IMR-90 (cell line): ENCODE measurements at regions not wholly inside any gene's neighbourhood (a gene's known extent, or its start where the extent isn't known, plus 50 kb on each side); places are given as distances from the start of the nearest gene placed in this dataset.

Experiments used
- ATAC-seq: fragments of 200-7000 bp; cut with Tn5 transposase; 2 replicates; pipeline ENCODE4 v1.9.1; 2020; ENCODE audit warnings: low read depth, mild to moderate bottlenecking, moderate library complexity
- BruUV-seq: library from RNA; stranded (reverse); fragments of 400-500 nt; replicated peaks from 2 replicates; lab custom pipeline; 2021; lab: Mats Ljungman, UMichigan
- CTCF ChIA-PET: fragments of 300-600 bp; formaldehyde crosslinking; extraction: SDS; loops from one replicate; lab custom pipeline; 2021; ENCODE audit warnings: antibody characterized with exemption; lab: Yijun Ruan, JAX
- POLR2A ChIA-PET: fragments of 300-600 bp; sonication (Branson Sonifier 250); formaldehyde crosslinking; loops from one replicate; lab custom pipeline; 2022; ENCODE audit warnings: antibody characterized with exemption; ENCODE audit not compliant: unreplicated experiment; lab: Charles Lee
- DNase-seq: peaks from one replicate; pipeline ENCODE4 v3.0.0; 2013
- H2AFZ ChIP-seq: replicated peaks from 2 replicates; pipeline ENCODE3; 2013; ENCODE audit warnings: low read length, mild to moderate bottlenecking; ENCODE audit not compliant: poor library complexity
- H2AK5ac ChIP-seq: 2 replicates; pipeline ENCODE4 v1.6.1; 2013; ENCODE audit warnings: low read depth, low read length, inconsistent platforms
- H2AK9ac ChIP-seq: replicated peaks from 2 replicates; pipeline ENCODE3; 2013; ENCODE audit warnings: mild to moderate bottlenecking, low read depth, low read length, moderate library complexity; ENCODE audit not compliant: poor library complexity
- H2BK120ac ChIP-seq: 2 replicates; pipeline ENCODE4 v1.6.1; 2013; ENCODE audit warnings: low read depth, low read length, inconsistent platforms
- H2BK15ac ChIP-seq: 3 replicates; pipeline ENCODE4 v1.6.1; 2013; ENCODE audit warnings: low read depth, low read length, inconsistent platforms
- H2BK20ac ChIP-seq: 2 replicates; pipeline ENCODE4 v1.6.1; 2013; ENCODE audit warnings: low read depth, mild to moderate bottlenecking, inconsistent platforms, low read length, moderate library complexity
- H2BK5ac ChIP-seq: 2 replicates; pipeline ENCODE4 v1.6.1; 2013; ENCODE audit warnings: mild to moderate bottlenecking, low read depth, low read length, inconsistent platforms; ENCODE audit not compliant: poor library complexity, severe bottlenecking
- H3K14ac ChIP-seq: replicated peaks from 2 replicates; pipeline ENCODE4 v1.6.1; 2013; ENCODE audit warnings: low read depth, low read length, inconsistent platforms
- H3K18ac ChIP-seq: 2 replicates; pipeline ENCODE4 v1.6.1; 2013; ENCODE audit warnings: low read depth, low read length, control low read depth
- H3K23ac ChIP-seq: 2 replicates; pipeline ENCODE4 v1.6.1; 2013; ENCODE audit warnings: low read depth, low read length, inconsistent platforms
- H3K27ac ChIP-seq: 2 replicates; pipeline ENCODE4 v1.5.1; 2013; ENCODE audit warnings: mild to moderate bottlenecking, control low read depth, low read length; ENCODE audit not compliant: insufficient read depth
- H3K27me3 ChIP-seq: 2 replicates; pipeline ENCODE4 v1.6.1; 2013; ENCODE audit warnings: low read length; ENCODE audit not compliant: control insufficient read depth, insufficient read depth
- H3K36me3 ChIP-seq: 2 replicates; pipeline ENCODE4 v1.6.1; 2013; ENCODE audit warnings: low read length, mixed read lengths; ENCODE audit not compliant: control insufficient read depth, insufficient read depth
- H3K4ac ChIP-seq: 2 replicates; pipeline ENCODE4 v1.6.1; 2013; ENCODE audit warnings: low read depth, low read length, inconsistent platforms
- H3K4me1 ChIP-seq: 2 replicates; pipeline ENCODE4 v1.6.1; 2013; ENCODE audit warnings: low read length, mixed read lengths; ENCODE audit not compliant: control insufficient read depth, insufficient read depth
- H3K4me2 ChIP-seq: 2 replicates; pipeline ENCODE4 v1.6.1; 2013; ENCODE audit warnings: low read depth, mild to moderate bottlenecking, control low read depth, low read length, moderate library complexity
- H3K4me3 ChIP-seq: 2 replicates; pipeline ENCODE4 v1.5.1; 2013; ENCODE audit warnings: low read depth, mild to moderate bottlenecking, control low read depth, low read length, moderate library complexity; ENCODE audit not compliant: insufficient read depth
- H3K56ac ChIP-seq: 2 replicates; pipeline ENCODE4 v1.6.1; 2013; ENCODE audit warnings: low read length, inconsistent platforms; ENCODE audit not compliant: insufficient read depth; ENCODE audit errors: extremely low read depth
- H3K79me1 ChIP-seq, 2 experiments: 2 replicates each; pipeline ENCODE4 v1.6.1; 2013; ENCODE audit warnings: low read length in 2 of 2, inconsistent platforms in 1 of 2, low read depth in 1 of 2
- H3K9ac ChIP-seq: 2 replicates; pipeline ENCODE4 v1.6.1; 2013; ENCODE audit warnings: low read depth, low read length, control low read depth
- H3K9me1 ChIP-seq: 2 replicates; pipeline ENCODE4 v1.6.1; 2013; ENCODE audit warnings: low read length, inconsistent platforms; ENCODE audit not compliant: insufficient read depth
- H3K9me3 ChIP-seq: 2 replicates; pipeline ENCODE4 v1.6.1; 2013; ENCODE audit warnings: low read length; ENCODE audit not compliant: control insufficient read depth, insufficient read depth
- H4K20me1 ChIP-seq: 2 replicates; pipeline ENCODE4 v1.6.1; 2013; ENCODE audit warnings: low read length, inconsistent platforms; ENCODE audit not compliant: insufficient read depth
- H4K5ac ChIP-seq: 2 replicates; pipeline ENCODE4 v1.6.1; 2013; ENCODE audit warnings: mild to moderate bottlenecking, low read depth, low read length, control low read depth
- H4K8ac ChIP-seq, 2 experiments: 2 replicates each; pipeline ENCODE4 v1.6.1; 2013; ENCODE audit warnings: low read depth in 2 of 2, low read length in 2 of 2, control low read depth in 1 of 2, inconsistent platforms in 1 of 2
- H4K91ac ChIP-seq: 2 replicates; pipeline ENCODE4 v1.6.1; 2013; ENCODE audit warnings: low read depth, low read length, inconsistent platforms; ENCODE audit not compliant: insufficient read depth
- BHLHE40 ChIP-seq: fragments of 150-350 bp; IDR thresholded peaks from 2 replicates; pipeline ENCODE4 v1.6.1; 2016; ENCODE audit warnings: mild to moderate bottlenecking, low read depth, low read length
- CEBPB ChIP-seq: IDR thresholded peaks from 2 replicates; pipeline ENCODE4 v1.6.1; 2012; ENCODE audit warnings: low read depth, low read length, improper control_type of control experiment
- CHD1 ChIP-seq: IDR thresholded peaks from 2 replicates; pipeline ENCODE4 v1.6.1; 2012; ENCODE audit warnings: low read depth, low read length, improper control_type of control experiment
- FOS ChIP-seq: fragments of 150-350 bp; IDR thresholded peaks from 2 replicates; pipeline ENCODE4 v1.6.1; 2016; ENCODE audit warnings: low read depth, low read length
- MAFK ChIP-seq: IDR thresholded peaks from 2 replicates; pipeline ENCODE4 v1.6.1; 2012; ENCODE audit warnings: low read depth, low read length, improper control_type of control experiment
- MAZ ChIP-seq: IDR thresholded peaks from 2 replicates; pipeline ENCODE4 v1.6.1; 2012; ENCODE audit warnings: low read depth, mild to moderate bottlenecking, low read length, improper control_type of control experiment, moderate library complexity, borderline replicate concordance
- MXI1 ChIP-seq: IDR thresholded peaks from 2 replicates; pipeline ENCODE4 v1.6.1; 2012; ENCODE audit warnings: low read depth, mild to moderate bottlenecking, low read length, moderate library complexity, borderline replicate concordance
- NFE2L2 ChIP-seq: fragments of 150-350 bp; IDR thresholded peaks from 2 replicates; pipeline ENCODE4 v1.6.1; 2016; ENCODE audit warnings: low read depth, mild to moderate bottlenecking, low read length
- POLR2A ChIP-seq: IDR thresholded peaks from 2 replicates; pipeline ENCODE4 v1.6.1; 2012; ENCODE audit warnings: mild to moderate bottlenecking, low read depth, low read length
- RAD21 ChIP-seq: IDR thresholded peaks from 2 replicates; pipeline ENCODE4 v1.6.1; 2012; ENCODE audit warnings: low read length, improper control_type of control experiment
- RCOR1 ChIP-seq: IDR thresholded peaks from 2 replicates; pipeline ENCODE4 v1.6.1; 2012; ENCODE audit warnings: mild to moderate bottlenecking, low read length, improper control_type of control experiment; ENCODE audit not compliant: insufficient replicate concordance
- RFX5 ChIP-seq: IDR thresholded peaks from 2 replicates; pipeline ENCODE4 v1.8.0; 2012; ENCODE audit warnings: low read depth, mild to moderate bottlenecking, low read length, moderate library complexity
- SMC3 ChIP-seq: fragments of 150-350 bp; IDR thresholded peaks from 2 replicates; pipeline ENCODE4 v1.6.1; 2016; ENCODE audit warnings: low read depth, mild to moderate bottlenecking, antibody characterized with exemption, low read length, moderate library complexity
- WGBS, 2 experiments: methylation state at CpG; one replicate each; pipeline versions ENCODE4 v1.1.5 to v1.1.7; 2013; ENCODE audit warnings: missing lambda C conversion rate in 2 of 2; ENCODE audit not compliant: insufficient read length in 1 of 2; ENCODE audit errors: extremely low coverage in 2 of 2; 5-methylcytosine and 5-hydroxymethylcytosine counted together
- dilution Hi-C: fragments of 300-500 bp; cut with HindIII; formaldehyde crosslinking; loops from one replicate; pipeline ENCODE4 v1.14.3; 2018; ENCODE audit warnings: low sequenced_read_pairs; ENCODE audit not compliant: unreplicated experiment
- in situ Hi-C: fragments of 300-500 bp; cut with MboI; formaldehyde crosslinking; loops from 3 replicates; pipeline ENCODE4 v1.14.3; 2019; ENCODE audit warnings: low sequenced_read_pairs, inconsistent platforms, mixed read lengths
- intact Hi-C: fragments of 100-400 bp; cut with micrococcal nuclease; formaldehyde crosslinking; loops from 2 replicates; pipeline ENCODE4 v1.10.0; 2022
- TF ChIP-seq, protein P1 (sequence below): conservative IDR thresholded peaks from 2 replicates; pipeline ENCODE4 v1.5.1; 2012; ENCODE audit warnings: mild to moderate bottlenecking, low read depth, low read length, improper control_type of control experiment
- TF ChIP-seq, protein P2 (sequence below): fragments of 150-350 bp; IDR thresholded peaks from 2 replicates; pipeline ENCODE4 v1.6.1; 2017; ENCODE audit warnings: mild to moderate bottlenecking, antibody characterized with exemption, low read length, low read depth
- TF ChIP-seq, protein P3 (sequence below): fragments of 150-350 bp; IDR thresholded peaks from 2 replicates; pipeline ENCODE4 v1.6.1; 2016; ENCODE audit warnings: low read depth, mild to moderate bottlenecking, low read length, moderate library complexity, borderline replicate concordance

DNA sequence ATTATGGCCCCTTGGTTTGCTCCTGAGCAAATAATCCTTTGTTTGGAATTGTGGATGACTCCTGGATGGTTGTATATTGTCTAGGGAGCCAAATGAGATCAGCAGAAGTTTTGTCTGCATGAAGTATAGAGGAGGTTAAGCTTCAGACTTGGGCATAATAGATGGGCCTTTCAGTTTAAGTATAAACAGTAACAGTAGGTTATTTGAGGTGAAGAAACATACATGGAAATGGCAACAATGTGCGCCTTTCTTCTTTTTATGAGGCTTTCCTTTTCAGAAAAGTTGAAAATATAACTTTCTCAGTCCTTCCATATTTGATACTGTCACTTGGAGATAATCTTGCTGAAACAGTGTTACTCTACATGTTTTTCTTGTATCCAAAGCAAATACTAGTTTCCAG, 63.7 kb upstream of the PPP1R12A start:
- Histone ChIP-seq H3K56ac (no peak overlapping the region), H2AK9ac (no peak overlapping the region), H3K36me3 (no peaks in the 10 kb centered on the region), H3K4me2 (no peak overlapping the region), H3K4me1 (no peaks in the 10 kb centered on the region), H2BK5ac (no peak overlapping the region), H2BK20ac (no peak overlapping the region), H3K9me1 (no peaks in the 10 kb centered on the region), H3K9me3 (no peaks in the 10 kb centered on the region), H3K14ac (no peak overlapping the region), H2AFZ (no peak overlapping the region), H3K27ac (no peak overlapping the region), H3K9ac (no peak overlapping the region), H4K8ac (no peak overlapping the region), H3K23ac (no peak overlapping the region), H2BK15ac (no peak overlapping the region), H4K5ac (no peak overlapping the region), H3K79me1 (no peaks in the 10 kb centered on the region), H3K4me3 (no peak overlapping the region), H4K20me1 (no peaks in the 10 kb centered on the region), H2AK5ac (no peak overlapping the region), H3K18ac (no peak overlapping the region), H4K91ac (no peak overlapping the region), H3K27me3 (no peaks in the 10 kb centered on the region), H2BK120ac (no peak overlapping the region), H3K4ac (no peak overlapping the region)
- intact Hi-C loops = no loop called here
- DNase-seq (no peak), ATAC-seq (no peak)
- in situ Hi-C loops = no loop called here
- TF ChIP-seq, protein P1, sequence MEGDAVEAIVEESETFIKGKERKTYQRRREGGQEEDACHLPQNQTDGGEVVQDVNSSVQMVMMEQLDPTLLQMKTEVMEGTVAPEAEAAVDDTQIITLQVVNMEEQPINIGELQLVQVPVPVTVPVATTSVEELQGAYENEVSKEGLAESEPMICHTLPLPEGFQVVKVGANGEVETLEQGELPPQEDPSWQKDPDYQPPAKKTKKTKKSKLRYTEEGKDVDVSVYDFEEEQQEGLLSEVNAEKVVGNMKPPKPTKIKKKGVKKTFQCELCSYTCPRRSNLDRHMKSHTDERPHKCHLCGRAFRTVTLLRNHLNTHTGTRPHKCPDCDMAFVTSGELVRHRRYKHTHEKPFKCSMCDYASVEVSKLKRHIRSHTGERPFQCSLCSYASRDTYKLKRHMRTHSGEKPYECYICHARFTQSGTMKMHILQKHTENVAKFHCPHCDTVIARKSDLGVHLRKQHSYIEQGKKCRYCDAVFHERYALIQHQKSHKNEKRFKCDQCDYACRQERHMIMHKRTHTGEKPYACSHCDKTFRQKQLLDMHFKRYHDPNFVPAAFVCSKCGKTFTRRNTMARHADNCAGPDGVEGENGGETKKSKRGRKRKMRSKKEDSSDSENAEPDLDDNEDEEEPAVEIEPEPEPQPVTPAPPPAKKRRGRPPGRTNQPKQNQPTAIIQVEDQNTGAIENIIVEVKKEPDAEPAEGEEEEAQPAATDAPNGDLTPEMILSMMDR = no peak
- TF ChIP-seq BHLHE40 (no peak), RCOR1 (no peak), SMC3 (no peak), MXI1 (no peak), FOS (no peak), RFX5 (no peak), NFE2L2 (no peak), RAD21 (no peak), CHD1 (no peak), MAFK (no peak), CEBPB (no peak), POLR2A (no peak), MAZ (no peak)
- TF ChIP-seq, protein P2, sequence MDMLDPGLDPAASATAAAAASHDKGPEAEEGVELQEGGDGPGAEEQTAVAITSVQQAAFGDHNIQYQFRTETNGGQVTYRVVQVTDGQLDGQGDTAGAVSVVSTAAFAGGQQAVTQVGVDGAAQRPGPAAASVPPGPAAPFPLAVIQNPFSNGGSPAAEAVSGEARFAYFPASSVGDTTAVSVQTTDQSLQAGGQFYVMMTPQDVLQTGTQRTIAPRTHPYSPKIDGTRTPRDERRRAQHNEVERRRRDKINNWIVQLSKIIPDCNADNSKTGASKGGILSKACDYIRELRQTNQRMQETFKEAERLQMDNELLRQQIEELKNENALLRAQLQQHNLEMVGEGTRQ = no peak
- TF ChIP-seq, protein P3, sequence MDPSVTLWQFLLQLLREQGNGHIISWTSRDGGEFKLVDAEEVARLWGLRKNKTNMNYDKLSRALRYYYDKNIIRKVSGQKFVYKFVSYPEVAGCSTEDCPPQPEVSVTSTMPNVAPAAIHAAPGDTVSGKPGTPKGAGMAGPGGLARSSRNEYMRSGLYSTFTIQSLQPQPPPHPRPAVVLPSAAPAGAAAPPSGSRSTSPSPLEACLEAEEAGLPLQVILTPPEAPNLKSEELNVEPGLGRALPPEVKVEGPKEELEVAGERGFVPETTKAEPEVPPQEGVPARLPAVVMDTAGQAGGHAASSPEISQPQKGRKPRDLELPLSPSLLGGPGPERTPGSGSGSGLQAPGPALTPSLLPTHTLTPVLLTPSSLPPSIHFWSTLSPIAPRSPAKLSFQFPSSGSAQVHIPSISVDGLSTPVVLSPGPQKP = no peak
- no CpG with 5 or more reads among the region's 1 CpG for WGBS, 2 experiments
- ChIA-PET CTCF (interaction anchor here (0.7 kb wide), 1 partner anchor 129 kb away, joined by 3 read pairs; no protein-coding TSS in a partner anchor), POLR2A (no interaction called here)
- no TSS peak for BruUV-seq
- dilution Hi-C loops = no loop called here
